Suppressor macrophage treated with lipopolysaccharide for 1 hour (primary cell): ENCODE measurements at regions not wholly inside any gene's neighbourhood (a gene's known extent, or its start where the extent isn't known, plus 50 kb on each side); places are given as distances from the start of the nearest gene placed in this dataset.

Experiments used
- DNase-seq, 3 donors: peaks; one replicate each; pipeline ENCODE4 v3.0.0-alpha.2; 2020 to 2022

- no peak for DNase-seq
These were observed 112.8 kb downstream of the SAMD5 start for GRCh38 chr6:147621263-147621662.

- DNase-seq, result no peak
These were observed 113.5 kb downstream of the SAMD5 start for GRCh38 chr6:147621961-147622360.

- DNase-seq, result no peak
These were observed 116.5 kb downstream of the SAMD5 start for GRCh38 chr6:147624946-147625515.

- DNase-seq, result no peak
These were observed 117.5 kb downstream of the SAMD5 start for GRCh38 chr6:147625946-147626345.

- no peak for DNase-seq
These were observed 118.9 kb downstream of the SAMD5 start for GRCh38 chr6:147627411-147627810.

GRCh38 chr6:147633191-147633590 is 124.7 kb downstream of the SAMD5 start:
- DNase-seq, result no peak

- no peak for DNase-seq
These were observed 129.2 kb downstream of the SAMD5 start for GRCh38 chr6:147637620-147638195.

- no peak for DNase-seq
These were observed 130.8 kb downstream of the SAMD5 start for GRCh38 chr6:147639279-147639678.

- DNase-seq, result no peak
These were observed 132.1 kb downstream of the SAMD5 start for GRCh38 chr6:147640606-147641005.

GRCh38 chr6:147641511-147641910 is 133.0 kb downstream of the SAMD5 start:
- DNase-seq, result no peak

GRCh38 chr6:147642458-147642857 is 134.0 kb downstream of the SAMD5 start:
- no peak for DNase-seq

- DNase-seq, result no peak
These were observed 135.1 kb downstream of the SAMD5 start for GRCh38 chr6:147643341-147644200.

GRCh38 chr6:147648916-147649315 is 140.4 kb downstream of the SAMD5 start:
- DNase-seq, result no peak

GRCh38 chr6:147651249-147652063 is 143.0 kb downstream of the SAMD5 start:
- no peak for DNase-seq

- DNase-seq, result no peak
These were observed 145.1 kb downstream of the SAMD5 start for GRCh38 chr6:147653631-147654030.

GRCh38 chr6:147654103-147654845 is 145.8 kb downstream of the SAMD5 start:
- no peak for DNase-seq

- DNase-seq, result no peak
These were observed 152.1 kb downstream of the SAMD5 start for GRCh38 chr6:147660334-147661311.

GRCh38 chr6:147662646-147663045 is 154.2 kb downstream of the SAMD5 start:
- no peak for DNase-seq

GRCh38 chr6:147664092-147664491 is 155.6 kb downstream of the SAMD5 start:
- no peak for DNase-seq

- no peak for DNase-seq
These were observed 157.8 kb downstream of the SAMD5 start for GRCh38 chr6:147666255-147666654.

- no peak for DNase-seq
These were observed 158.6 kb downstream of the SAMD5 start for GRCh38 chr6:147667082-147667481.
